ENCODE measurements at regions not wholly inside any gene's neighbourhood (a gene's known extent, or its start where the extent isn't known, plus 50 kb on each side); places are given as distances from the start of the nearest gene placed in this dataset.

DNA sequence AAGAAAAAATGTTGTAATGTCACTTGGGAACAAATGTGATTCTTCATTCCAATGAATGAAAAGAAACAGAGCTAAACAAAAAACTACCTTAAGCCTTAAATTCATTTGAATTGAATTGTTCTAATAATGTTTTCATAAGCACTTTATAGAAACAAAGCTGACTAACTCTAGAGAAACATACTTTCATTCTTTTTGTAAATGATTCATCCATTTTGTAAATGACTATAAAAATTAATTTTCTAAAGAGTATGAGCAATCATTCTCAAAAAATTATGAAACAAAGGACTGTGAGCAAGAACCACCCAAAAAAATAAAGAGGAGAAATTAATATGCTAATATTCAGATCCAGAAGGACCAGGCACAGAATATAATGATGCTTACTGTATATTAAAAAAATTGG, 986.5 kb upstream of the CHORDC1 start:
- no peak for DNase-seq

DNA sequence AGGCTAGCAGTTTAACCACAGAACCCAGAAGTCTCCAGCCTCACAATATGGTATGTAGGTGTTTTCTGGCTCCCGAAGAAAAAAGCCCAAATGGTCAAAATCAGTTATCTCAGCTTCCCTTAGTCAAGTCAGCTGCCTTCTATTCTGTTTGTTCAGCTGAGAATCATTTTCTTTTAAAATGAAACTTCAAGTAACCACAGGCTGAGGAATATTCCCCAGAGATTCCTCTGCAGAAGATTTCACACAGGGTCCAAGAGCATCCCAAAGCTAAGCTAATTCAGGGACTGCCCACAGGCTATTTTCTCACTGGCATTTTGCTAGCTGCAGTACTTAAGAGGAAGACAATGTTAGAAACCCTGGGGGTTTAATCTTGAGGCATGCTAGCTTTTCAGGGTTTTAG, 977.0 kb upstream of the CHORDC1 start:
- peak; percentile 87 for DNase-seq

DNA sequence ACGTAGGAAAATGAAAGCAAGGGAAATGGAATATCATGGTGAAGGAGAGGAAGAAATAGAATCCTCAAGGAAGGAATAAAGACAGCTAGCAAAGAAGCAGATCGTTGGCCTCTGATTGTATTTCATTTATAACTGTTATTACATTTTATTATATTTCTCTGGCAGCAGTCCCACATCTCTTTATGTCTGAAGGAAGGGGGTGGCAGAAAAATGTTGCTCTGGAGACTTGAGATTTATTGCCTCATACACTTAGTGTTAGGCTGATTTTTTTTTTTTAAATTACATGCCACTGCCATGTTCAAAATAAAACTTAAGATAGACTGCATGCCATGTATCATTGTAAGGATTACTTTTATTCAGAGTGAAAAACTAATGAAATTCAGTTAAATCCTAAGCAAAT, 971.7 kb upstream of the CHORDC1 start:
- peak; percentile 53 for DNase-seq

- no peak for DNase-seq
Observed at GRCh38 chr11:91188484-91188883, 965.6 kb upstream of the CHORDC1 start.

- DNase-seq: peak; percentile 80
Observed at GRCh38 chr11:91187314-91187713, 964.5 kb upstream of the CHORDC1 start.

DNA sequence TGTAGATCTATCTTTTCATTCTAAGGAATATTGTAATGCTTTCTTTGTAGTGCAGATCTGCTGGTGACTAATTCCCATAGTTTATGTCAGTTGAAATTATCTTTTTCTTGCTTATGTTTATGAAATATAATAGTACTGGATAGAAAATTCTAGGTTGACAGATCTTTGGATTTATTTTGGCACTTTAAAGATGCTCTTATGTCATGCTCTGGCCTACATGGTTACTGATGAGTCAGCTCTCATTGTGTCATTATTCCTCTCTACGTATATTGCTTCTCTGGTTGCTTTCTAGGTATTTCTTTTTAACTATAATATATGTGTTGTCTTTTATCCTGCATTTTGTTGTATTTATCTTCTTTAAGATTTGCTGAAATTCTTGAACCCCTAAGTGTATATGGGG, 955.5 kb upstream of the CHORDC1 start:
- DNase-seq: no peak

DNA sequence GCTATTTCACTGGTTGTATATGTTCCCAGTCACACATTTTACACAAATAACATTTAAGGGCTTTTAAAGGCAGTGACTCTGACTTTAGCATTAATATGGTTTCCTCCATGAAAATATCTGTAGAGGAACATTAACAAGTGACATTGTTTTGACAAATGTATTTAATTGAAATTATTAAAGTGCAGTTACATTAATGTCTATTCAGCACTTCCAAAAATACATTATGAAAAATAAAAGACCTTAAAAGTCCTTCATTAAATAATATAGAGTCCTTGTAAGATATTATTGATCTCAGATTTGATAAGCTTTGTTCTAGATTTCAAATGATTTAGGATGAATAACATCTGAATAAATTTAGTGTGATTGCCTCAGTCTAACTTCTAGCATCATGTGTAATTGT, 951.9 kb upstream of the CHORDC1 start:
- DNase-seq: no peak

- DNase-seq: no peak
Observed at GRCh38 chr11:91174193-91174592, 951.3 kb upstream of the CHORDC1 start.

DNA sequence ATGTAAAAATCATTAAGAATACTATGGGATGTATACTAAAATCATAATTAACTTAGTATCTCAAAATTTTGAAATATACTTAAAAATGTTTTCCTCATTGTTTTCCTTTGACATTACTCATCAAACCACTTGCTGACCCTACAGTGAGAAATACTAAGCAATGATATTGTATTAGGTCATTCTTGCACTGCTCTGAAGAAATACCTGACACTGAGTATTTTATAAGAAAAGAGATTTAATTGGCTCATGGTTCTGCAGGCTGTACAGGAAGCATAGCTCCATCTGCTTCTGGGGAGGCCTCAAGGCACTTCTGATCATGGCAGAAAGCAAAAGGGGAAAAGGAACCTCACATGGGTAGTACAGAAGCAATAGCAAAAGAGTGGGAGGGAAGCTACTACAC, 950.9 kb upstream of the CHORDC1 start:
- peak; percentile 46 for DNase-seq

GRCh38 chr11:91170711-91171110, 947.9 kb upstream of the CHORDC1 start:
- no peak for DNase-seq

DNA sequence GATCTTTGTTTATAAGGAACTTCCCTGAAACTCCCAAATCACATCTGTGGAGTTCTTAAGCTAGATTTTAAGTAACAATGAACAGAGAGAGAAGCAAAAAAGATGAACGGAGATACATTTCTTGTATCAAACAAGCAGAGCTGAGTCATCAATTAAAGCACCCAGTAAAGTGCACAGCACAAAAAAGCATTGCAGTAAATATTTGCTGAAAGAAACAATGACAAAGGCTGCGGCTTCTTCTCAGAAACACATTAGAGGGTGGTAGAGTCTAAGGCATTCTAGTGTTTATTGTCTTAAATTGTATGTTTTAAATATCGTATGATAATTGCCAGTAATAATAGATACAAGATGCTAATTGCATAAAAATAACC, 941.6 kb upstream of the CHORDC1 start:
- no peak for DNase-seq

DNA sequence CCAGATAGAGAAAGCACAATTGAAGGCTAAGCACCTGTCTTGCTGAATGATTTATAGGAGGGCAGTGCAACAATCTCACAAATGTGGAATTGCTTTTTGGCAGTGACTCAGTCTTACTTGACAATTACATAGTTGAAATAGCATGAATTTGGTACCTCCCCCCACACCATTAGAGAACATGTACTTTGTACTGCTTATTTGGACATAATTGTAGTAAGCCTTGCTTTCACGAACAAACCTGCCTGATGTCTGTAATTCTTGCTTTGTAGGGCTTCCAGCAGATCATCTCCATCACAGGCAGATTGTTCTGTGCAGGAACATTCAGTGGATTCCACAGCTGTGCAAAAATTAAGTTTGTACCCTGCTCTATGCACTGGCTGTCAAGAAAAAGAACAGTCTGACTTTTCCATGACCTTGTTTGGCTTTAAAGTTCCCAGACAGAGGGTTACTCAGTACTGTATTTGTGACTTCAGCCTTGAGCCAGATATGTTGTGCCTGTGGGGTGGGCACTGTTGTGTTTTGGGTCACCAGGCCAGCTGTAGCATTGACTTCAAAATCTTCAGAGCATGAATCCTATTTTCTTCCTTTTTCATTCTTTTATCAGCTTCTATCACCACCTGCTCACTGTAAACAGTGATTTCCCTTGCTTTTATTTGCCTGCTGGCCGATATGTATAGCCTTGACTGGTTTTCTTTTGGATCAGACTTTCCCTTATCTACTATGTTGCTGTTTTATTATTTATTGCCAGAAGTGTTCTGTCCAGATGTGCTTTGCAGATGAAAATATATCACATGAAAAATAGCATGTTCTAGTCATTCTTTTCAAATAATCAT, 941.0 kb upstream of the CHORDC1 start:
- DNase-seq: peak; percentile 97

- DNase-seq: no peak
Observed at GRCh38 chr11:91160661-91161060, 937.8 kb upstream of the CHORDC1 start.

GRCh38 chr11:91158891-91159537, 936.2 kb upstream of the CHORDC1 start:
- DNase-seq: peak; percentile 58

DNA sequence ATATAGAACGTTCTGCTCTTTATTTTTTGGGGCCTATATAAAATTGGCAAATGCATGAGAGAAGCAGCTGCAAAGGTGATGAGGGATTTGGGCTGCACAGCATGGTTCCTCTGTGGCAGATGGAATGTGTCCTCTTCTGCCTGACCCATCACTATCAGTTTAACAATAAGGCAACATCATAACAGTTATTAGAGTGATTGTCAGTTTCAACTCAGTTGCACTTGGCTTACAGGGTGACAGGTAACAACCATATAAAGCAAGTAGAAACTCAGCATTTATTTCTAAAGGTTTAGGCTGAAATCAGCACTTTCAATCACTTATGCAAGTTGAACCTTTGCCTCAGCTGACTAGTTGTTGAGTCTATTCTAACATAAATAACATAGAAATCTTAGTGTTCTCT, 935.4 kb upstream of the CHORDC1 start:
- DNase-seq: no peak

GRCh38 chr11:91156041-91156440, 933.2 kb upstream of the CHORDC1 start:
- no peak for DNase-seq

GRCh38 chr11:91147885-91148284, 925.0 kb upstream of the CHORDC1 start:
- DNase-seq: no peak

GRCh38 chr11:91141655-91142054, 918.8 kb upstream of the CHORDC1 start:
- no peak for DNase-seq

GRCh38 chr11:91136631-91137030, 913.8 kb upstream of the CHORDC1 start:
- DNase-seq: no peak

DNA sequence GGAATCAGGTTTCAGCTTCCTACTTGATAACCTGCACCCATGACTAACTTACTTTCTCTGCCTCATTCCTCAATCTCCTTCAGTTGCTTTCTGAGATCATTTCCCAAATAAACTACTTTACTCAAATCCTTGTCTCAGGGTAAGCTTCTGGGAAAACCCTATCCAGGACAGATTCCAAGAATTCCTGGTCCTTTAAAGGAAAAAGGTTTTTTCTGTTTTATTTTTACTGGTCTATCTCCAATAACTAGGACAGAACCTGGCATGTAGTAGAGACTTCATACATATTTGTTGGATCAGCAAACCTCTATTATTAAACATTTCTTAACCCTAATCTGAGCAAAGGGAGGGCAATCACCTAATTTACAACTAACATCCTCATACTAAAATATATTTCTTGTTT, 910.5 kb upstream of the CHORDC1 start:
- peak; percentile 87 for DNase-seq

GRCh38 chr11:91129596-91129995, 906.7 kb upstream of the CHORDC1 start:
- peak; percentile 56 for DNase-seq

- DNase-seq: no peak
Observed at GRCh38 chr11:91124363-91124762, 901.5 kb upstream of the CHORDC1 start.

DNA sequence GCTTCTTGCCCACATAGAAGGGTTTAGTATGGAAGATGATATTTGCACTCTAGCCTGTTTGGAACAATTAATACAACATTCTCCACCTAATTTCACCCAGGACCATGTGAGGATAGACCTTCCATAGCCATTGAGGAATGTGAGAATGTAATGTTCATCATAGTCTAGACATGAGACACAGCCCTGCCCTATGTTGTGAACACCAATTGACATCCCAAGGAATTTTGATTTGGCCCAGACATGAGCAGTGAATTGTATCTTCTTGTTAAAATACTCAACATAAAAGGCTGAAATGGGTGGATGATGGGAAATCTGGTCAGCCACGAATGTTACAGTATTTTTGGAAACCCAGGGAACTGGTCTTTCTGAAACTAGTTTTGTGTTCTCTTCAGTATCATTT, 892.3 kb upstream of the CHORDC1 start:
- DNase-seq: no peak

DNA sequence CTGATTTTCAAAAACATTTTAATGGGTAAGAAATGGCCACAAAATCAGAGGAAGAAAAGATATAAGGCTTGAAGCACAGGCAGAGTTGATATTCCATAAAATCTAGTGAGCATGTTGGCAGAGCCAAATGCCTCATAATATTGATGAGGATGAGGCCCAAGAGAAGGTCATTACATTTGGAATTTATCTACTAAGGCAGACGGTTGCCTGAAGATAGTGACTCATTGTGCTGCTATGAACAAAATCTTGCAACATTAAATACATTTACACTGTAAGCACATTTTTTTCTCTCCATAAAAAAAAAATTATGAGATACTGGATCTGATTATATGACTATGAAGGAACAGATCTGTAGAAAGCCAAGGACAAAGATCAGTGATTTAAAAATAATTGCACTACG, 881.4 kb upstream of the CHORDC1 start:
- peak; percentile 93 for DNase-seq

GRCh38 chr11:91100427-91100826, 877.6 kb upstream of the CHORDC1 start:
- DNase-seq: peak; percentile 88
